ENCODE measurements at regions not wholly inside any gene's neighbourhood (a gene's known extent, or its start where the extent isn't known, plus 50 kb on each side); places are given as distances from the start of the nearest gene placed in this dataset.

GRCh38 chr6:139648430-139649000, 274.1 kb upstream of the CITED2 start (continued):
- TF ChIP-seq ZNF444 (CRISPR knock-in tag; IDR thresholded peaks at IDR 0.05) (no peak), MIER1 (IDR thresholded peaks at IDR 0.05; ENCODE audit: low read depth) (0 out of 2 replicates have a peak, but pooled peaks have one; percentile 21), MAFF (IDR thresholded peaks at IDR 0.05; ENCODE audit: low read length) (no peak), SMC3 (conservative IDR thresholded peaks at IDR 0.05; ENCODE audit: insufficient read depth, low read depth, low read length) (0 out of 2 replicates have a peak, but pooled peaks have one; percentile 1), POU5F1 (IDR thresholded peaks at IDR 0.05; ENCODE audit: borderline replicate concordance, low read depth, low read length, partially characterized antibody) (no peak), SREBF1 (IDR thresholded peaks at IDR 0.05; ENCODE audit: borderline replicate concordance, low read depth, low read length) (no peak), NFXL1 (CRISPR knock-in tag; IDR thresholded peaks at IDR 0.05) (no peak), SIN3B (IDR thresholded peaks at IDR 0.05; ENCODE audit: low read depth) (no peak), JUN (IDR thresholded peaks at IDR 0.05; ENCODE audit: borderline replicate concordance, low read depth, low read length) (peak; percentile 63; the same call in 1 of the 2 replicates), JUN (CRISPR knock-in tag; IDR thresholded peaks at IDR 0.05; ENCODE audit: borderline replicate concordance) (no peak), CGGBP1 (CRISPR knock-in tag; IDR thresholded peaks at IDR 0.05) (no peak), TBP (optimal IDR thresholded peaks at IDR 0.05; ENCODE audit: low read depth, low read length) (no peak), ZNF778 (CRISPR knock-in tag; IDR thresholded peaks at IDR 0.05) (no peak)
- TF ChIP-seq, protein P1, sequence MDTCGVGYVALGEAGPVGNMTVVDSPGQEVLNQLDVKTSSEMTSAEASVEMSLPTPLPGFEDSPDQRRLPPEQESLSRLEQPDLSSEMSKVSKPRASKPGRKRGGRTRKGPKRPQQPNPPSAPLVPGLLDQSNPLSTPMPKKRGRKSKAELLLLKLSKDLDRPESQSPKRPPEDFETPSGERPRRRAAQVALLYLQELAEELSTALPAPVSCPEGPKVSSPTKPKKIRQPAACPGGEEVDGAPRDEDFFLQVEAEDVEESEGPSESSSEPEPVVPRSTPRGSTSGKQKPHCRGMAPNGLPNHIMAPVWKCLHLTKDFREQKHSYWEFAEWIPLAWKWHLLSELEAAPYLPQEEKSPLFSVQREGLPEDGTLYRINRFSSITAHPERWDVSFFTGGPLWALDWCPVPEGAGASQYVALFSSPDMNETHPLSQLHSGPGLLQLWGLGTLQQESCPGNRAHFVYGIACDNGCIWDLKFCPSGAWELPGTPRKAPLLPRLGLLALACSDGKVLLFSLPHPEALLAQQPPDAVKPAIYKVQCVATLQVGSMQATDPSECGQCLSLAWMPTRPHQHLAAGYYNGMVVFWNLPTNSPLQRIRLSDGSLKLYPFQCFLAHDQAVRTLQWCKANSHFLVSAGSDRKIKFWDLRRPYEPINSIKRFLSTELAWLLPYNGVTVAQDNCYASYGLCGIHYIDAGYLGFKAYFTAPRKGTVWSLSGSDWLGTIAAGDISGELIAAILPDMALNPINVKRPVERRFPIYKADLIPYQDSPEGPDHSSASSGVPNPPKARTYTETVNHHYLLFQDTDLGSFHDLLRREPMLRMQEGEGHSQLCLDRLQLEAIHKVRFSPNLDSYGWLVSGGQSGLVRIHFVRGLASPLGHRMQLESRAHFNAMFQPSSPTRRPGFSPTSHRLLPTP (IDR thresholded peaks at IDR 0.05; ENCODE audit: borderline replicate concordance, extremely low read depth, insufficient read length) = no peak
- TF ChIP-seq, protein P2, sequence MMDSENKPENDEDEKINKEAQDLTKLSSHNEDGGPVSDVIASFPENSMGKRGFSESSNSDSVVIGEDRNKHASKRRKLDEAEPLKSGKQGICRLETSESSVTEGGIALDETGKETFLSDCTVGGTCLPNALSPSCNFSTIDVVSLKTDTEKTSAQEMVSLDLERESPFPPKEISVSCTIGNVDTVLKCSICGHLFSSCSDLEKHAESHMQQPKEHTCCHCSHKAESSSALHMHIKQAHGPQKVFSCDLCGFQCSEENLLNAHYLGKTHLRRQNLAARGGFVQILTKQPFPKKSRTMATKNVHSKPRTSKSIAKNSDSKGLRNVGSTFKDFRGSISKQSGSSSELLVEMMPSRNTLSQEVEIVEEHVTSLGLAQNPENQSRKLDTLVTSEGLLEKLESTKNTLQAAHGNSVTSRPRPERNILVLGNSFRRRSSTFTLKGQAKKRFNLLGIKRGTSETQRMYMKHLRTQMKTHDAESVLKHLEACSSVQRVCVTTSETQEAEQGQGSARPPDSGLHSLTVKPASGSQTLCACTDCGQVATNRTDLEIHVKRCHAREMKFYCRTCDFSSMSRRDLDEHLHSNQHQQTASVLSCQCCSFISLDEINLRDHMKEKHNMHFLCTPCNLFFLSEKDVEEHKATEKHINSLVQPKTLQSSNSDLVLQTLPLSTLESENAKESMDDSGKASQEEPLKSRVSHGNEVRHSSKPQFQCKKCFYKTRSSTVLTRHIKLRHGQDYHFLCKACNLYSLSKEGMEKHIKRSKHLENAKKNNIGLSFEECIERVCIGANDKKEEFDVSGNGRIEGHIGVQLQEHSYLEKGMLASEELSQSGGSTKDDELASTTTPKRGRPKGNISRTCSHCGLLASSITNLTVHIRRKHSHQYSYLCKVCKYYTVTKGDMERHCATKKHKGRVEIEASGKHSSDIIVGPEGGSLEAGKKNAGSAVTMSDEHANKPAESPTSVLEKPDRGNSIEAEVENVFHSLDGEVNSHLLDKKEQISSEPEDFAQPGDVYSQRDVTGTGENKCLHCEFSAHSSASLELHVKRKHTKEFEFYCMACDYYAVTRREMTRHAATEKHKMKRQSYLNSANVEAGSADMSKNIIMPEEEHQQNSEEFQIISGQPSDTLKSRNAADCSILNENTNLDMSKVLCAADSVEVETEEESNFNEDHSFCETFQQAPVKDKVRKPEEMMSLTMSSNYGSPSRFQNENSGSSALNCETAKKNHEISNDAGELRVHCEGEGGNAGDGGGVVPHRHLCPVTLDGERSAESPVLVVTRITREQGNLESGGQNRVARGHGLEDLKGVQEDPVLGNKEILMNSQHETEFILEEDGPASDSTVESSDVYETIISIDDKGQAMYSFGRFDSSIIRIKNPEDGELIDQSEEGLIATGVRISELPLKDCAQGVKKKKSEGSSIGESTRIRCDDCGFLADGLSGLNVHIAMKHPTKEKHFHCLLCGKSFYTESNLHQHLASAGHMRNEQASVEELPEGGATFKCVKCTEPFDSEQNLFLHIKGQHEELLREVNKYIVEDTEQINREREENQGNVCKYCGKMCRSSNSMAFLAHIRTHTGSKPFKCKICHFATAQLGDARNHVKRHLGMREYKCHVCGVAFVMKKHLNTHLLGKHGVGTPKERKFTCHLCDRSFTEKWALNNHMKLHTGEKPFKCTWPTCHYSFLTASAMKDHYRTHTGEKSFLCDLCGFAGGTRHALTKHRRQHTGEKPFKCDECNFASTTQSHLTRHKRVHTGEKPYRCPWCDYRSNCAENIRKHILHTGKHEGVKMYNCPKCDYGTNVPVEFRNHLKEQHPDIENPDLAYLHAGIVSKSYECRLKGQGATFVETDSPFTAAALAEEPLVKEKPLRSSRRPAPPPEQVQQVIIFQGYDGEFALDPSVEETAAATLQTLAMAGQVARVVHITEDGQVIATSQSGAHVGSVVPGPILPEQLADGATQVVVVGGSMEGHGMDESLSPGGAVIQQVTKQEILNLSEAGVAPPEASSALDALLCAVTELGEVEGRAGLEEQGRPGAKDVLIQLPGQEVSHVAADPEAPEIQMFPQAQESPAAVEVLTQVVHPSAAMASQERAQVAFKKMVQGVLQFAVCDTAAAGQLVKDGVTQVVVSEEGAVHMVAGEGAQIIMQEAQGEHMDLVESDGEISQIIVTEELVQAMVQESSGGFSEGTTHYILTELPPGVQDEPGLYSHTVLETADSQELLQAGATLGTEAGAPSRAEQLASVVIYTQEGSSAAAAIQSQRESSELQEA (IDR thresholded peaks at IDR 0.05; ENCODE audit: low read depth) = no peak
- TF ChIP-seq, protein P3, sequence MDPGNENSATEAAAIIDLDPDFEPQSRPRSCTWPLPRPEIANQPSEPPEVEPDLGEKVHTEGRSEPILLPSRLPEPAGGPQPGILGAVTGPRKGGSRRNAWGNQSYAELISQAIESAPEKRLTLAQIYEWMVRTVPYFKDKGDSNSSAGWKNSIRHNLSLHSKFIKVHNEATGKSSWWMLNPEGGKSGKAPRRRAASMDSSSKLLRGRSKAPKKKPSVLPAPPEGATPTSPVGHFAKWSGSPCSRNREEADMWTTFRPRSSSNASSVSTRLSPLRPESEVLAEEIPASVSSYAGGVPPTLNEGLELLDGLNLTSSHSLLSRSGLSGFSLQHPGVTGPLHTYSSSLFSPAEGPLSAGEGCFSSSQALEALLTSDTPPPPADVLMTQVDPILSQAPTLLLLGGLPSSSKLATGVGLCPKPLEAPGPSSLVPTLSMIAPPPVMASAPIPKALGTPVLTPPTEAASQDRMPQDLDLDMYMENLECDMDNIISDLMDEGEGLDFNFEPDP (CRISPR knock-in tag; IDR thresholded peaks at IDR 0.05) = no peak

Data from K562 (cell line).